PC-3 (cell line): ENCODE measurements at regions not wholly inside any gene's neighbourhood (a gene's known extent, or its start where the extent isn't known, plus 50 kb on each side); places are given as distances from the start of the nearest gene placed in this dataset.

Source experiments
- CTCF ChIP-seq: fragments of 300-600 bp; sonication (generic); conservative IDR thresholded peaks from 2 replicates; pipeline ENCODE4 v1.5.1; 2017; ENCODE audit warnings: antibody characterized with exemption, low read depth, mild to moderate bottlenecking, low read length
- EZH2 ChIP-seq: fragments of 300-600 bp; sonication (generic); IDR thresholded peaks from one replicate; pipeline ENCODE4 v1.6.1; 2017; ENCODE audit warnings: antibody characterized with exemption, mild to moderate bottlenecking, low read length; ENCODE audit not compliant: unreplicated experiment

GRCh38 chr12:62162214-62162613 lies 98.0 kb upstream of the USP15 start:
- no peak for TF ChIP-seq CTCF
- no peak for TF ChIP-seq EZH2
